NCI-H526 (cell line): ENCODE measurements at regions not wholly inside any gene's neighbourhood (a gene's known extent, or its start where the extent isn't known, plus 50 kb on each side); places are given as distances from the start of the nearest gene placed in this dataset.
"Not testable (repeated sequence)": the region's sequence is repeated elsewhere in the genome, so short reads cannot be mapped to it uniquely, and the experiment has no call there.

Experiments used
- DNase-seq, 2 experiments: peaks; one replicate each; lab custom pipeline; 2025; lab: John Stamatoyannopoulos, UW

DNA sequence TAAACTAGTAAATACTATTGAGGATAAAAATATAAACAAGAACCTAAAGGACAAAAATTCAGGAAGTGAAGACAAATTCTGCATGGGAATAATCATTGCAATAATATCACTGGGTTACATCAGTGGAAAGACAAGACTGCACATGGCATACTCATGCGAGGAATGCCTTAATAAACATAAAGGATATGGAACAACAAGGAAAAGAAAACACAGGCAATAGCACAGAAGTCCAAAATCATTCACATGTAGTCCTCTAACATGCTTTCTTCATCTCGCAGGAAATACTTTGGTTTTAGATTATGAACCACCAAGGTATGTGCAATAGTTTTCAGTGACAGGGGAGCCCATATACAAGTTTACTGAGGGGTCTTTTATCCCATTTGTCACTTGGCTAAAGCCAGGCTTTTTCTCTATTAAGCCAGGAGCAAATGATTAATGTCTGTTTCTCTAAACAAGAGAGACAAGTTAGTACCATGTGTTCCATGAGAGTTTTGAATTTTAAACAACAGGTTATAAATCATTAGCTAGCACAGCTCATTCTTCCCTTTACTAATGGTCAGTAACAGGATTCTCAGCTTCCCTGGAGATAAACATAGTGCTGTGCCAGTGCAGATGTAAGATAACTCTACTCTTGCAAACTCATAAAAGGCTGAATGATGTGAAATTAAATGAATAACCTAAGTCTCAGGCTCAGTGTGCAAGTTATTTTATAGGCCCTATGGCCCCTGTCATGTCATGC lies 353.6 kb upstream of the FSIP2 start:
- DNase-seq: no peak

DNA sequence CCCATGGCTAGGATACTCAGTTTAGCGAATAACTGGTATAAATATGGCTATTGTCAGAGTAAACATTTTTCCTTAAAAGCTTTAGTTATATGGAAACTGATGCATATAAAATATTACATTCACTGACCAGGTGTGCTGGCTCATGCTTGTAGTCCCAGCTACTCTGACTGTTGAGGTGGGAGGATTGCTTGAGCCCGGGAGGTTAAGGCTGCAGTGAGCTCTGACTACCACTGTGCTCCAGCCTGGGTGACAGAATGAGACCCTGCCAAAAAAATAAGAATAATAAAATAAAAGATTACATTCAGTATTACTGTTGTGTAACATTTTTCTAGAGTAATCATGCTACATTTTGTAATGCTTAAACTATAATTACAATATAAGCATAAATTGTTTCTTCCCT lies 350.4 kb upstream of the FSIP2 start:
- DNase-seq: no peak

DNA sequence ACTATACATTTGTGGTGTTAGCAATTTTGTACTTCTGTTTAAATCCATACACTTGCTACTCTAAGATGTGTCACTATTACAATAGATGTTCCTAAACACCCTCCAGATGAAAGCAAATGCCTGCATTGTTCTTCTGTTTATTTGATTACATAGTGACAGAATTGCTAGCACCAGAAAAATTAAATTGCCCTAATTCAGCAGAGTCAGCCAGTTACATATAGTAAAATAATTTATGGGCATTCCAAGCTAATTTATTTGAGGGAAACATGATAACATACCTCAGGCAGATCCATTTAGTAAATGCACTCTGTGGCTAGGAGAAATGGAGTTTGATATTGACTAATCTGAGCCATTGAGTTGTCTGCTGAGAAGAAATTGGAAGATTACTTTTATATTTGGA lies 347.1 kb upstream of the FSIP2 start:
- no peak for DNase-seq

DNA sequence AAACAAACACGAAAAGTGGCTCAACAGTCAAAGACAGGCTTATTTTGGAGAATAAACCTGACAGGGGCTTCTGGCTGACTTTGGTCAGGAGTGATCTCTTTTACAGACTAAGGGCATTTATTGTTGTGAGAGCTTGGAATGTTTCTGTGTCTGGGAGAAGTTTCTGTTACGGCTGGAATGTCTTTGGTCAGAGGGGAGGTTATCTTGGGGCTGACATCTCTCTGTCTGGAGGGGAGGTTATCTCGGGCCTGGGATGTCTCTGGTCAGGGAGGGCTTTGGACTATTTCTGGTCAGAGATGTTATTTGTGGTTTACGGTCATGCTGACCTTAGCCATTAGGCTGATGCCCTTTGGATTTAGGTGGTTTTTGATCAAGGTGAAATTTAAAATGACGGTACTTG lies 345.5 kb upstream of the FSIP2 start:
- DNase-seq: no peak

DNA sequence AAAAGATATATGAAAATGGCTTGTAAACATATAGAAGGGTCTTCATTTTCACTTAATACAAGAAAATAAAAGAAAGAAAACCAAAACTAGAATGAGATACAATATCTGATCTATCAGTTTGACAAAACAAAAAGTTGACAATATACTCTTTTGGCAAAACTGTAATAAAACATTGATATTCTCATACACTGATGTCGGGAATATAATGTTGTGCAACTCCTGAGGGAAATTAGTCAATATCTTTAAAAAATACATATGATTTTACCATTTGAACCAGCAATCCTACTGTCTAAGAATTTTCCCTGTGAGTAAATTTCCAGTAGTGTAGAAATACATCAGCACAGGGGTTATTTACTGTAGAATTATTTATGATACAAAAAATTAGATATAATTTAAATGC lies 336.1 kb upstream of the FSIP2 start:
- DNase-seq: no peak

DNA sequence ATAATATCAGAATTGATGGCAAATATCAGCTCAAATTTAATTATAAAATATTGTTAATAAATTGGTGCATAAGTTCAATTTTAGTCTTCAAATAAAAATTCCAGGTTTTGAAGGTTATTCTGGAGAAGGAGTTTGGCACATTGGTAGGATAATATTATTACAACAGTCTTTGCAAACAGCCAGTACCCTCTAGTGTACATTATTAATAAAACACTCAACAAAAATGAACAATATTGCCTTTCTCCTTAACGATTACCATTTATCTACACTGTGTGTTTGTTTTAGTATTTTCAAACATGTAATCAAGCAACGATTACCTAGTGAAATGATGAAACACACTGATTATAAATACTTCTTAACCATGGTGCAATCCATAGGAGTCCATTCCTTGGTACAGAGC lies 334.0 kb upstream of the FSIP2 start:
- DNase-seq: no peak

DNA sequence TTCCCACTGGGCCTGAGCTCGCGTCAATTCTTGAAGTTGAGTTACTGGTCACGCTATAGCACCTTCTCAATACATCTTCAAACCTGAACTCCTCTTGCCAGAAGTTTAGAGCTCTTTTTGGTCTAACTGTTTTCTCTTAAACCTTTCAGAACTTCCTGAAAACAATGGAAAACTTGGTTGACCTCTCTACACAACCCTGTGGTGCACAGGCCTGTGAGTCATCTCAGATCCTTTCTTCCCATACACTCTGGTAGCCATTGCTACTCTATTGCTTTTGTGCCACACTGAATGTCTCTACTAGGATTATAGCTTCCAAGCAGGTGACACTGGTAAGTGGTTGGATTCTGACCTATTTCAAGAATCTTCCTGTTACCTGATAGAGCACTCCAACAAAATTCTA lies 321.5 kb upstream of the FSIP2 start:
- no peak for DNase-seq

DNA sequence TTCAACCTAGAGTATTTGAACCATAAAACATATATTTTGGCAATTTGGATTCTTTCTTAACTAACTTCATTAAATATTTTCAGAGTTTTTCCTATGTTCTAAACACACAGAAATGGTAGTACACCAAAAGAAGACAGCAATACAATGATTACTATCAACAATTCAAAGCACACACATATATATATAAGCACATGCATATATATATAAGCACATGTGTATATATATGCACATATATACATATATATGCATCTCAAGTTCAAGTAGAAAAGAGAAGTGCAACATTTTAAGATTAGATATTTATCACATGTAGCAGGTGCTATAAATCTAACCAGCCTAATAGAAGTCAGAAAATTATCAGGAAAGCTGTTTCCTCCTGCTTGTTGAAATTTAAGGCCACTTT lies 320.9 kb upstream of the FSIP2 start:
- DNase-seq: no peak

DNA sequence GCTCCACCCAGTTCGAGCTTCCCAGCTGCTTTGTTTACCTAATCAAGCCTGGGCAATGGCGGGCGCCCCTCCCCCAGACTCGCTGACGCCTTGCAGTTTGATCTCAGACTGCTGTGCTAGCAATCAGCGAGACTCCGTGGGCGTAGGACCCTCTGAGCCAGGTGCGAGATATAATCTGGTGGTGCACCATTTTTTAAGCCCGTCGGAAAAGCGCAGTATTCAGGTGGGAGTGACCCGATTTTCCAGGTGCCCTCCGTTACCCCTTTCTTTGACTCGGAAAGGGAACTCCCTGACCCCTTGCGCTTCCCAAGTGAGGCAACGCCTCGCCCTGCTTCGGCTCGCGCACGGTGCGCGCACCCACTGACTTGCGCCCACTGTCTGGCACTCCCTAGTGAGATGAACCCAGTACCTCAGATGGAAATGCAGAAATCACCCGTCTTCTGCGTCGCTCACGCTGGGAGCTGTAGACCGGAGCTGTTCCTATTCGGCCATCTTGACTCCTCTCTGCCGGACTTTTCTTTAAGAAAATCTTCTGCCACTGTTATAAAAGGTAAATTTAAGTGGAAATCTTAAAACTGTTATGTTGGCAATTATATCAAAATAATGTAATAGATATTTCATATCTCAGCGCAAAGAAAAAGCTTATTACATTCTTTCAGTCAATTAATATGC lies 313.5 kb upstream of the FSIP2 start:
- not testable (repeated sequence) for DNase-seq

DNA sequence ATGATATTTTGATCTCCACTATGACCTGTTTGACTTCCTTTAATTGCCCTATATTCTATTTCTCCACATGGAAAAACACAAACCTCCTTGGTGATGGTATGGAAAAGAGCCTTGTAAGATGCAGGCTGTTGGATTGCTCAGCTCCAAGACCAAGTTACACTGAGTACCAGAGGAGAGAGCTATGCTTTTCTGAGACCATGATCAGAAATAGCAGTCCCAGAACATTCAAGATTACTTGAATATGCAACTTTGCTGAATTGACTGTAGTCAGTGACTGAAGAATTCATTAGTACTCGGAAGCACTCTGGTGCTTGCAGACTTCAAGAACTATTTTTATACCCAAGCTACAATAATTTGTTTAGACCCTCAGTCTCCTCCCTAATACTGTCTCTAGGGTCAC lies 310.6 kb upstream of the FSIP2 start:
- no peak for DNase-seq

DNA sequence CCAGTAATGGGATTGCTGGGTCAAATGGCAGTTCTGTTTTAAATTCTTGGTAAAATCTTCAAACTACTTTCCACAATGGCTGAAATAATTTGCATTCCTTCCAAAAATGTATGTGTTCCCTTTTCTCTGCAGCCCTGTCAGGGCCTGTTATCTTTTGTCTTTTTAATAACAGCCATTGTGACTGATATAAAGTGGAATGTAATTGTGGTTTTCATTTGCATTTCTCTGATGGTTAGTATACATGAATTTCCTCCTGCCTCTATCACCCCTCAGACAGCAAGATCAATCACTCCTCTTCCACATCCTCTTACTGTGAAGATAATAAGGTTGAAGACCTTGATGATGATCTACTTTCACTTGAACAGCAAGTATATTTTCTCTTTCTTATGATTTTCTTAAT lies 304.8 kb upstream of the FSIP2 start:
- no peak for DNase-seq

DNA sequence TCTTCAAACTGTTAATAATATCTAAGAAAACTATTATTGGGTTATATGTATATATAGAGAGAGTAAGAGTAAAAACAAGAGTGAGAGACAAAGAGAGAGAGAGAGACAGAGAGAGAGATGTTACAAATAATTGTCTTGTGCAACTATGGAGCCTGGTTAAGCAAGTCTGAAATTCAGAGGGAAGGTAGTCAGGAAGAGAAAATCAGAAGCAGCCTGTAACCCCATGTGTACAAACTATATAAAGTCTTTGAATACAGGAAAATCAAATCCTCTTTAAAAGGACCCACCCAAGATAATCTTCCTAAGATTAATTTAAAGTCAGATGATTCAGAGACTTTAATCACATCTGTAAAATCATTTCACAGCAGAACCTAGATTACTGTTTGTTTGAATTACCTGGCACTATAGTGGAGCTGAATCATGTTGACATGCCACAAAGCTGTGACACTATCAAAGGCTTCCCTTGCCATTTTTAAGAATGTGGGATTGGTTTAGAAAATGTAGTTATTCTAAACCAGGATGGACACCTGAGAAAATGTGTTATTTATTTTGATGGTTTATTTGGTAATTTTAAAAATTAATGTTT lies 301.7 kb upstream of the FSIP2 start:
- DNase-seq: no peak

DNA sequence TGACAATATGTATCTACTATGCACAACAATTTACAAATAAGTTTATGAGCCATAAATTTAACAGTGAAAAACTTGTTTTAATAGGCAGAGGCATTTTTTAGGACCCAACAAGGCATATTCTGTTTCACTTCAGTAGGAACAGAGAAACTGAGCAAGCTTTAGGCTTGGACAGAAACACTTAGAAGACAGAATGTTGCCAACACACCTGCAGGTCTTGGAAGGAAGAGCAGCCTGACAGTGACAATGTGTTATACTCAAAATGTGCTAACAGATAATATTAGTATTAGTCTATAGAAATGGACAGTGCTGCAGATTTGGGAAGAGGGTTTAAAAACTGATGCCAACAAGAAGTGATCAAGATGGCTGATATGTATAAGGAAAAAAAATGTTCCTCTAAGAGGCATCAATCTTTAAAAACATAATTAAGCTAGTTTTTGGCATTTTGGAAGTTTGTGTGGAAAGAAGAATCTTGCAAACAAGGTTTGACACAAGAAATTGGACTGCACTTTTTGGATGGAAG lies 297.1 kb upstream of the FSIP2 start:
- no peak for DNase-seq

DNA sequence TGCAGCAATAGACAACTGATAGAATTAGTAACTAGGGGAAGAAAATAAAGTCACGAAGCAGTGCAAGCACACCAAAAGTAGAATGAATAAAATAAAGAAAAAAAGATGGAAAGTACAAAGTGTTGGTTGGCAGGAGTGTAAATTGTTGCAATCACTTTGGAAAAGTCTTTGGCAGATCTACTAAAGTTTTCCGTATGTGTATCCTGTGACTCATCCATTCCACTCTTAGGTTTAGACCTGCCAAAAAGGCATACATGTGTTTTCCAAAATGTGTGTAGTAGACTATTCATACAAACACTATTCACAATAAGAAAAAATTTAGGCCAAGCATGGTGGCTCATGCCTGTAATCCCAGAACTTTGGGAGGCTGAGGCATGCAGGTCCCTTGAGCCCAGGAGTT lies 282.1 kb upstream of the FSIP2 start:
- no peak for DNase-seq

DNA sequence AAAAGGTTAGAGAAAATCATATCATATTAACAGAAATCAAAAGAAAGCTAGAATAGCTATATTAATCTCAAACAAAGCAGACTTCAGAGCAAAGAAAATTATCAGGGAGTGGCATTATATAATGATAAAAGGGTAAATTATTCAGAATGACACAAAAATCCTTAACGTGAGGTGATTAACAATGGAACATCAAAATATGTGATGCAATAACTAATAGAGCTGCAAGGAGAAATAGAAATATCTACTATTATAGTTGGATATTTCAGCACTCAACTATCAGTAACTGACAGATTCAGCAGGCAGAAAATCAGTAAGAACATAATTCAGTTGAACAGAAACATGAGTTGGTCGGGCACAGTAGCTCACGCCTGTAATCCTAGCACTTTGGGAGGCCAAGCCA lies 275.1 kb upstream of the FSIP2 start:
- DNase-seq: no peak

DNA sequence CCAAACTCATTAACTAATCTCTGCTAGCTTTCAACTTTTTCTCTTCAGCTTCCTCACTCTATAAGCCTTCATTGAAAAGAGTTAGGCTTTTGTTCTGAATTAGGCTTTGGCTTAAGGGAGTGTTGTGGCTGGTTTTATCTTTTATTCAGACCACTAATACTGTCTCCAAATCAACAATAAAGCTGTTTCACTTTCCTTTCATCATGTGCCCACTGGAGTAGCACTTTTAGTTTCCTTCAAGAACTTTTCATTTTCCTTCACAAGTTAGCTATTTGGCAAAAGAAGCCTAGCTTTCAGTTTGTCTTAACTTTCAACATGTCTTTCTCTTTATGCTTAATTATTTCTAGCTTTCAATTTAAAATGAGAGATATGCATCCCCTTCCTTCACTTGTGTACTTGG lies 271.7 kb upstream of the FSIP2 start:
- DNase-seq: no peak

DNA sequence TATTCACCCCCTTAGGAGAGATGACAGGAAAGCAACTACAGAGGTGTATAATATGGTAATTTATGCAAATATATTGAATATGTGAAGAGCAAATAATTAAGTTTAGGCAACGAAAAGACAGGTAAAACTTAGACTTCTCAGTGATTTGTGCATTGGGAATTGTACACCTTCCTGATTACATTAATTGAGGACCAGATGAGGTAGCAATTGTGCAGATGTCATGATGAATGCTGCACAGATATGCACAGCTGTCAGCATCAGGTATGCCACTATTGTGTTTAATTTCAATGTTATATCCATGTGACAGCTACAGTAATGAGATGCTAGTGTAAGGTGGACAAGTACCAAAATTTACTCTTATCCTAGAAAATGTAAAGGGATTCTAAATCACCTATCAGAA lies 267.2 kb upstream of the FSIP2 start:
- no peak for DNase-seq

DNA sequence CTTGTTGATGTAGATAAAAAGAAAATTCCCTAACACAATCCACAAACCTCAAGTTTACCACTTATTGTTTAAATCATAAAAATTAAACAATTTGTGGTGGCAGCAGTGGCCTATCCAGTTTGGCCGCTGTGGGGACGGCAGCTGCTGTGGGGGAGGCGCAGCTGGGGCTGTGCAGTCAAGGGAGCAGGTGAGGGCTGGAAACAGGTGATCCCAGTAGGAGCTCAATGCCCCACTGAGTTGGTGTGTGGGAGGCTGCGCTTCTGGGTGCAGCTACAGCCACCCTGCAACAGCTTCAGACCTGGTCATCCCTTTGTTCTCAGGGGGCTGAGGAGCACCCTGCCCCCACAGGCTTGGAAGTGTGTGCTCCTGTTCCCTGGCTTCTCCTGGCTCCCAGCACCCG lies 266.0 kb upstream of the FSIP2 start:
- DNase-seq: no peak

DNA sequence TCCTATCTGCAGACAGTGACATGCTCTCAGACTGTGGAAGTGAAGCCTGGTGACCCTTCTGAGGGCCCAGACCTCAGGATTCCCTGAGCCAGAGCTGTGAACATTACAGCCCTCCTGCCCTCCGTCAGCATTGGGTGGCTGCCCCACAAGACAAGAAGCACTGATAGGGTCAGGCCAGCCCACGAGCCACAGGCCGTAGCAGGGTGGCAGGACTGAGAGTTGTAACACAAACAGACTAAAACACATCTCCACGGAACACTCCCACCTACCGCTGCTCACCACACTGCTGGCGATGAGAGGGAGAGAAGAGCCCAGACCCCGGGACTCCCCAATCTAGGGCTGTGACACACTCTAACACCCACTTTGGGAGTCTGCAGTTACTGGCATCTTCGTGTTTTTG lies 264.8 kb upstream of the FSIP2 start:
- no peak for DNase-seq

DNA sequence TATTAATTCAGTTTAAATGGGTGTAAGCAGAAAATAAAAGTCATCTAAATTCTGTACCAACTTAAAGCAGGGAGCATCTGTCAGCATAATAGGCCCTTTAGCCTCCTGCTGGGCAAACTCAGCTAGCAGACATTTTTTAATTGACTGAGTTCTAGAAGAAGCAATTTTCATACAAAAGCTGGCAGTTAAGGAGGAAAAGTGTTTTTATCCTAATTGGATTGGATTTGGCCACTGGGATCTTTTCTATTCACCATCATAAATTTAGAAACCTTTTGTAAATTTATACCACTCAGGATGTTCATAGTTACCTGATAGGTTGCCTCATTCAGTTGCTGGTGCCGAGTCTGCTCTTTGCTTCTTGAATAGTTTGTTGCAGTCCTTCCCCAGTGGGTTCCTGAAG lies 262.7 kb upstream of the FSIP2 start:
- DNase-seq: no peak

DNA sequence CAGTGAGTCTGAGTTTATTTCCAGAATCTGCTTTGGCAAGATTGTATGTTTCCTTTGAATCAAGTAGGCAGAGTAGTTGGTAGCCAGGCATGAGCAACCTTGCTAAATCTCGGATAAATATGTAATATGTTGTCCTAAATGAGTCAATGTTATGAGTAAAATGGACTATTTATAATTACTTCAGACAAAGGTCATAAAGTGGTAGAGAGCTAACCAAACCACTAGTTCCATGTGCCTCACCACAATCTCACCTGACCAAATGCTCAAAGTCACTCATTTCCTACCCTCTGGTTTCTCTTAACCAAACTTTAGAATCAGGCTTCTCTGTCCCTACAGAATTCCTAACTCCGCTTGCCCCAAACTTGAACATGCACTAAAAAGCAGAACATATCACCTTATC lies 261.2 kb upstream of the FSIP2 start:
- no peak for DNase-seq

DNA sequence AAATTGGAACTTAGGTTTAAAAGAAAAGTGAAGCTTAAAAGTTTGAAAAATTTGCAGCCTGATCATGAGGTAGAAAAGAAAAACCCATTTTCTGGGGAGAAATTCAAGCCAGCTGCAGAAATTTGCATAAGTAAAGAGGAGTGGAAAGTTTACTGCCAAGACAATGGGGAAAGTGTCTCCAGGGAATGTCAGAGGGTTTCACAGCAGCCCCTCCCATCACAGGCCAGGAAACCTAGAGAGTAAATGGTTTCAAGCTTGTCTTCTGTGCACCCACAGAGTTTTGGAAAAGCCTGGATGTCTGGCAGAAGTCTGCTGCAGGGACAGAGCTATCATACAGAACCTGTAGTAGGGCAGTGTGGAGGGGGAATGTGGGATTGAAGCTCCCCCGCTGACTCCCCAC lies 254.0 kb upstream of the FSIP2 start:
- peak; percentile 15 to 26 for DNase-seq

DNA sequence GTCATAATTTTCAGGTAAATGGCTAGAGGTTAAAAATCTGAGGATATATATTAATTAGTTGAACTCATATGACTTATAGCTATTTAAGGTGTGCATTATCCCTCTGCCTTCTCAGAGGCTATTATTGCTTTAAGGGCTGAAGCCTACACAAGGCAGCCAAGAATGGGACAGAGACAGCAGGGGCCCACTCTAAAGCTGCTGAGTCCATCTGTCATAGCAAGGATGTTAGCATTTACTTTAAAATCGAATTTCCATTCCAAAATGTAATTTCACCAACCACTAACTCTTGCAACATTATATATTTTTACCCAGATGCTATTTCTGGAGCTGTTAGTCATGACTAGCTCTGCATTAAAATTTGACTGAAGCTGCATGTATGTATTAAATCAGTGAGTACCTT lies 236.3 kb upstream of the FSIP2 start:
- no peak for DNase-seq
